Stimulated activated CD4-positive, alpha-beta T cell treated with anti-CD3 and anti-CD28 coated beads, Interleukin-15, amount 100 ng/mL, for 1 hour (primary cell): ENCODE measurements at regions not wholly inside any gene's neighbourhood (a gene's known extent, or its start where the extent isn't known, plus 50 kb on each side); places are given as distances from the start of the nearest gene placed in this dataset.
A peak's percentile ranks its signal among the peaks of the same experiment; 100 is the strongest.

Source experiments
- DNase-seq, 2 donors: peaks; one replicate each; pipeline ENCODE4 v3.0.0-alpha.2; 2020; ENCODE audit warnings: low read depth in 1 of 2, low spot score in 1 of 2

- no peak for DNase-seq
Measured at GRCh38 chr2:12396699-12397098, 320.0 kb upstream of the TRIB2 start.

- DNase-seq, result no peak
Measured at GRCh38 chr2:12397854-12398253, 318.9 kb upstream of the TRIB2 start.

GRCh38 chr2:12399240-12399639 is 317.5 kb upstream of the TRIB2 start:
- DNase-seq, result no peak

GRCh38 chr2:12400543-12400942 is 316.2 kb upstream of the TRIB2 start:
- DNase-seq, result no peak

- DNase-seq, result no peak
Measured at GRCh38 chr2:12402440-12403139, 314.1 kb upstream of the TRIB2 start.

GRCh38 chr2:12404497-12404896 is 312.2 kb upstream of the TRIB2 start:
- no peak for DNase-seq

GRCh38 chr2:12407160-12407559 is 309.6 kb upstream of the TRIB2 start:
- DNase-seq, result no peak

- DNase-seq, result no peak
Measured at GRCh38 chr2:12412898-12413305, 303.8 kb upstream of the TRIB2 start.

- no peak for DNase-seq
Measured at GRCh38 chr2:12415536-12415935, 301.2 kb upstream of the TRIB2 start.

GRCh38 chr2:12416600-12416999 is 300.1 kb upstream of the TRIB2 start:
- peak; percentile 39 to 41 for DNase-seq

GRCh38 chr2:12417786-12418185 is 298.9 kb upstream of the TRIB2 start:
- no peak for DNase-seq

- no peak for DNase-seq
Measured at GRCh38 chr2:12419803-12420202, 296.9 kb upstream of the TRIB2 start.

- no peak for DNase-seq
Measured at GRCh38 chr2:12421046-12421445, 295.7 kb upstream of the TRIB2 start.

- DNase-seq, result no peak
Measured at GRCh38 chr2:12424219-12424618, 292.5 kb upstream of the TRIB2 start.

GRCh38 chr2:12424809-12425208 is 291.9 kb upstream of the TRIB2 start:
- no peak for DNase-seq

GRCh38 chr2:12428324-12428723 is 288.4 kb upstream of the TRIB2 start:
- no peak for DNase-seq

GRCh38 chr2:12428786-12429185 is 287.9 kb upstream of the TRIB2 start:
- no peak for DNase-seq

- no peak for DNase-seq
Measured at GRCh38 chr2:12429779-12430406, 286.8 kb upstream of the TRIB2 start.

- no peak for DNase-seq
Measured at GRCh38 chr2:12430407-12431133, 286.2 kb upstream of the TRIB2 start.

GRCh38 chr2:12432985-12433625 is 283.6 kb upstream of the TRIB2 start:
- no peak for DNase-seq

- no peak for DNase-seq
Measured at GRCh38 chr2:12433626-12433990, 283.1 kb upstream of the TRIB2 start.

GRCh38 chr2:12434630-12435098 is 282.1 kb upstream of the TRIB2 start:
- no peak for DNase-seq
